H1 (cell line): ENCODE measurements at regions not wholly inside any gene's neighbourhood (a gene's known extent, or its start where the extent isn't known, plus 50 kb on each side); places are given as distances from the start of the nearest gene placed in this dataset.

Experiments used
- CTCF ChIA-PET: fragments of 300-600 bp; sonication (Branson Sonifier 250); formaldehyde crosslinking; loops from one replicate; lab custom pipeline; 2021; ENCODE audit not compliant: partially characterized antibody; lab: Charles Lee
- POLR2A ChIA-PET: fragments of 300-600 bp; sonication (Branson Sonifier 250); formaldehyde crosslinking; loops from one replicate; lab custom pipeline; 2021; ENCODE audit warnings: inconsistent platforms; ENCODE audit not compliant: partially characterized antibody; lab: Charles Lee
- DNase-seq, 2 experiments: peaks; one replicate each; pipeline versions ENCODE4 v3.0.0 to v3.0.0-alpha.2; 2010 to 2022; ENCODE audit warnings: low spot score in 2 of 2, low read depth in 1 of 2, mixed read lengths in 1 of 2
- FAIRE-seq: peaks from 2 replicates; lab custom pipeline; 2011; peaks lifted over from hg19 to GRCh38; lab: Jason Lieb, UNC
- H2AFZ ChIP-seq: 2 replicates; pipeline ENCODE4 v1.8.1; 2012; ENCODE audit warnings: low read length, inconsistent platforms
- H2AK5ac ChIP-seq: 2 replicates; pipeline ENCODE4 v1.6.1; 2013; ENCODE audit warnings: low read depth, low read length
- H2BK120ac ChIP-seq: replicated peaks from 2 replicates; pipeline ENCODE3; 2013; ENCODE audit warnings: low read depth, low read length, inconsistent platforms
- H2BK12ac ChIP-seq: 2 replicates; pipeline ENCODE4 v1.6.1; 2013; ENCODE audit warnings: low read depth, low read length
- H2BK15ac ChIP-seq: 2 replicates; pipeline ENCODE4 v1.6.1; 2013; ENCODE audit warnings: low read length
- H2BK20ac ChIP-seq: 2 replicates; pipeline ENCODE4 v1.6.1; 2013; ENCODE audit warnings: low read length
- H2BK5ac ChIP-seq: 2 replicates; pipeline ENCODE4 v1.6.1; 2013; ENCODE audit warnings: low read depth, low read length
- H3K14ac ChIP-seq: 2 replicates; pipeline ENCODE4 v1.6.1; 2013; ENCODE audit warnings: inconsistent platforms; ENCODE audit not compliant: insufficient read length
- H3K18ac ChIP-seq: 2 replicates; pipeline ENCODE4 v1.6.1; 2013; ENCODE audit warnings: low read length; ENCODE audit errors: extremely low read depth
- H3K23ac ChIP-seq: 2 replicates; pipeline ENCODE4 v1.6.1; 2013; ENCODE audit warnings: inconsistent platforms; ENCODE audit not compliant: insufficient read length
- H3K23me2 ChIP-seq: 2 replicates; pipeline ENCODE4 v1.6.1; 2013; ENCODE audit warnings: low read depth, low read length
- H3K27ac ChIP-seq: 2 replicates; pipeline ENCODE4 v1.6.1; 2011; ENCODE audit warnings: low read depth, low read length, inconsistent platforms
- H3K27me3 ChIP-seq, 4 experiments: replicated peaks in 1 of 4; 1 replicate in 1 of 4; 2 replicates in 3 of 4; pipeline versions ENCODE4 v1.6.1 to v1.8.1; 2011 to 2013; ENCODE audit warnings: low read length in 3 of 4, mild to moderate bottlenecking in 3 of 4, inconsistent platforms in 2 of 4, mixed read lengths in 2 of 4, moderate library complexity in 1 of 4; ENCODE audit not compliant: control insufficient read depth in 3 of 4, insufficient read depth in 3 of 4; ENCODE audit errors: extremely low read depth in 1 of 4
- H3K36me3 ChIP-seq, 4 experiments: 2 replicates each; pipeline versions ENCODE4 v1.6.1 to v1.8.1; 2011 to 2013; ENCODE audit warnings: mild to moderate bottlenecking in 4 of 4, low read length in 3 of 4, moderate library complexity in 2 of 4, control low read depth in 1 of 4, inconsistent platforms in 1 of 4; ENCODE audit not compliant: insufficient read depth in 4 of 4, control insufficient read depth in 2 of 4
- H3K4ac ChIP-seq: replicated peaks from 2 replicates; pipeline ENCODE3; 2013; ENCODE audit warnings: low read length, low read depth, mixed read lengths, inconsistent platforms; ENCODE audit not compliant: insufficient read length
- H3K4me1 ChIP-seq, 4 experiments: replicated peaks in 1 of 4; 1 replicate in 1 of 4; 2 replicates in 3 of 4; pipeline versions ENCODE4 v1.6.1 to v1.8.1; 2011 to 2013; ENCODE audit warnings: low read length in 3 of 4, inconsistent platforms in 2 of 4, mixed read lengths in 1 of 4; ENCODE audit not compliant: insufficient read depth in 4 of 4, control insufficient read depth in 3 of 4
- H3K4me2 ChIP-seq, 2 experiments: 2 replicates each; pipeline versions ENCODE4 v1.6.1 to v1.8.1; 2011 to 2013; ENCODE audit warnings: low read depth in 2 of 2, low read length in 2 of 2, control low read depth in 1 of 2, inconsistent platforms in 1 of 2, mild to moderate bottlenecking in 1 of 2; ENCODE audit not compliant: insufficient read depth in 1 of 2
- H3K4me3 ChIP-seq, 4 experiments: fragments of 200-600, 300-600 bp in 1 of 4; sonication (generic), shearing (Covaris generic), sonication (Bioruptor Twin) in 1 of 4; 2 replicates each; pipeline versions ENCODE4 v1.5.1 to v1.8.1; 2011 to 2016; ENCODE audit warnings: low read length in 4 of 4, low read depth in 3 of 4, control low read depth in 2 of 4, inconsistent platforms in 2 of 4, mild to moderate bottlenecking in 2 of 4, mixed read lengths in 1 of 4, moderate library complexity in 1 of 4; ENCODE audit not compliant: insufficient read depth in 2 of 4; ENCODE audit errors: extremely low read depth in 1 of 4
- H3K56ac ChIP-seq: replicated peaks from 2 replicates; pipeline ENCODE3; 2013; ENCODE audit warnings: low read depth, mild to moderate bottlenecking, mixed read lengths, low read length, inconsistent platforms; ENCODE audit not compliant: insufficient read length
- H3K79me1 ChIP-seq: 2 replicates; pipeline ENCODE4 v1.6.1; 2013; ENCODE audit warnings: low read depth, low read length, control low read depth
- H3K79me2 ChIP-seq, 2 experiments: 2 replicates each; pipeline versions ENCODE4 v1.6.1 to v1.8.1; 2012 to 2013; ENCODE audit warnings: low read length in 2 of 2, mild to moderate bottlenecking in 2 of 2, inconsistent platforms in 1 of 2; ENCODE audit not compliant: insufficient read depth in 2 of 2, control insufficient read depth in 1 of 2
- H3K9ac ChIP-seq, 4 experiments: replicated peaks in 1 of 4; 1 replicate in 1 of 4; 2 replicates in 3 of 4; pipeline versions ENCODE4 v1.6.1 to v1.8.1; 2011 to 2013; ENCODE audit warnings: low read depth in 3 of 4, low read length in 3 of 4, control low read depth in 2 of 4, mild to moderate bottlenecking in 2 of 4, moderate library complexity in 2 of 4, inconsistent platforms in 1 of 4; ENCODE audit errors: extremely low read depth in 1 of 4
- H3K9me3 ChIP-seq, 2 experiments: 2 replicates each; pipeline versions ENCODE4 v1.6.1 to v1.8.1; 2012 to 2013; ENCODE audit warnings: mild to moderate bottlenecking in 2 of 2, moderate library complexity in 2 of 2, control low read depth in 1 of 2, inconsistent platforms in 1 of 2, low read depth in 1 of 2, low read length in 1 of 2, mixed read lengths in 1 of 2; ENCODE audit not compliant: insufficient read depth in 2 of 2
- H4K20me1 ChIP-seq, 2 experiments: replicated peaks in 1 of 2; 2 replicates each; pipeline versions ENCODE3 to v1.8.1; 2011 to 2013; ENCODE audit warnings: inconsistent platforms in 2 of 2, low read length in 2 of 2, mild to moderate bottlenecking in 1 of 2; ENCODE audit not compliant: insufficient read depth in 2 of 2, control insufficient read depth in 1 of 2
- H4K5ac ChIP-seq: 2 replicates; pipeline ENCODE4 v1.6.1; 2013; ENCODE audit warnings: low read length, low read depth, mixed read lengths, inconsistent platforms; ENCODE audit not compliant: insufficient read length
- H4K8ac ChIP-seq: 2 replicates; pipeline ENCODE4 v1.8.0; 2013; ENCODE audit warnings: mild to moderate bottlenecking, moderate library complexity, low read length, inconsistent platforms; ENCODE audit not compliant: insufficient read depth; ENCODE audit errors: extremely low read depth
- H4K91ac ChIP-seq: replicated peaks from 2 replicates; pipeline ENCODE3; 2013; ENCODE audit warnings: low read length, mixed read lengths, inconsistent platforms; ENCODE audit not compliant: insufficient read length
- MAFK ChIP-seq: IDR thresholded peaks from 2 replicates; pipeline ENCODE4 v1.6.1; 2012; ENCODE audit warnings: low read depth, mild to moderate bottlenecking, improper control_type of control experiment, low read length
- PHF8 ChIP-seq: fragments of 200-600 bp; sonication (generic); conservative IDR thresholded peaks from 2 replicates; pipeline ENCODE4 v1.7.1; 2012; ENCODE audit warnings: low read depth, mild to moderate bottlenecking, inconsistent platforms, low read length, moderate library complexity
- WGBS, 2 experiments: shearing (Covaris generic) in 1 of 2; methylation state at CpG; one replicate each; pipeline versions ENCODE4 v1.1.6 to v1.1.7; 2013 to 2015; ENCODE audit warnings: low lambda C conversion rate in 2 of 2, mixed read lengths in 2 of 2, inconsistent platforms in 1 of 2, low coverage in 1 of 2, missing lambda C conversion rate in 1 of 2; ENCODE audit not compliant: insufficient replicate concordance in 2 of 2, insufficient coverage in 1 of 2, insufficient read length in 1 of 2; ENCODE audit errors: extremely low coverage in 1 of 2, missing lambda C conversion rate in 1 of 2; 5-methylcytosine and 5-hydroxymethylcytosine counted together

- FAIRE-seq, result no peak
- Histone ChIP-seq H2BK12ac (no peak overlapping the region), H4K5ac (no peak overlapping the region), H3K4me3 (no peak overlapping the region), H4K8ac (no peak overlapping the region), H2BK120ac (no peak overlapping the region), H2BK15ac (no peak overlapping the region), H2AK5ac (no peak overlapping the region), H3K4me2 (no peak overlapping the region), H3K79me2 (no peaks in the 10 kb centered on the region), H3K36me3 (no peaks in the 10 kb centered on the region), H3K4me1 (peaks cover 0 to 3% (median 0%) of the 10 kb centered on the region in 4 experiments; a peak in 1 of 7 replicates), H3K14ac (no peak overlapping the region), H3K27ac (no peak overlapping the region), H3K9ac (no peak overlapping the region), H3K9me3 (peaks cover 3% of the 10 kb centered on the region in 2 experiments; a peak in 1 of 4 replicates), H2AFZ (no peak overlapping the region), H2BK20ac (no peak overlapping the region), H2BK5ac (no peak overlapping the region), H3K23me2 (no peaks in the 10 kb centered on the region), H3K79me1 (no peaks in the 10 kb centered on the region), H3K56ac (no peak overlapping the region), H3K4ac (no peak overlapping the region), H4K91ac (no peak overlapping the region), H3K27me3 (no peaks in the 10 kb centered on the region), H3K23ac (no peak overlapping the region), H4K20me1 (no peaks in the 10 kb centered on the region), H3K18ac (no peak overlapping the region)
- TF ChIP-seq MAFK, result peak; percentile 73; the same call in 1 of the 2 replicates
- no peak for TF ChIP-seq PHF8
- DNase-seq, result no peak
- WGBS, 2 experiments, result 88% methylated on average over 1 of the region's 1 CpG; no CpG with 5 or more reads in 1 of the 2 experiments
- ChIA-PET POLR2A (interaction anchor here (0.7 kb wide), 1 partner anchor 392 kb away, joined by 4 read pairs; no protein-coding TSS in a partner anchor), CTCF (interaction anchor here (0.6 to 2.6 kb wide), 4 partner anchors 37 to 375 kb away, joined by 3 to 13 read pairs (median 3); partner anchors contain the start of gene SEMA6A)
These were observed 376.6 kb upstream of the SEMA6A start for GRCh38 chr5:116951219-116951618.
